Tibial nerve (tissue), 4 donors: ENCODE measurements at regions not wholly inside any gene's neighbourhood (a gene's known extent, or its start where the extent isn't known, plus 50 kb on each side); places are given as distances from the start of the nearest gene placed in this dataset.

ENCODE experiments used
- CTCF ChIP-seq, 5 experiments: fragments of 200-600 bp in 3 of 5; fragments of 450-650 bp in 2 of 5; sonication (generic) in 3 of 5; IDR thresholded peaks; one replicate each; pipeline ENCODE4 v1.5.1; 2016 to 2019; ENCODE audit warnings: antibody characterized with exemption in 5 of 5, mild to moderate bottlenecking in 3 of 5, moderate library complexity in 2 of 5
- EP300 ChIP-seq, 2 donors: sonication (generic); formaldehyde crosslinking; IDR thresholded peaks; one replicate each; pipeline ENCODE4 v1.6.1; 2017; ENCODE audit warnings: antibody characterized with exemption in 2 of 2, mild to moderate bottlenecking in 1 of 2
- POLR2A ChIP-seq, 2 donors: fragments of 450-650 bp; IDR thresholded peaks; one replicate each; pipeline ENCODE4 v1.6.1; 2017; ENCODE audit warnings: antibody characterized with exemption in 2 of 2, mild to moderate bottlenecking in 2 of 2, moderate library complexity in 2 of 2

GRCh38 chr12:128012110-128012509 is 254.9 kb upstream of the TMEM132C start:
- TF ChIP-seq CTCF (IDR thresholded peaks at IDR 0.05): no peak
- TF ChIP-seq EP300 (IDR thresholded peaks at IDR 0.05): no peak
- no peak for TF ChIP-seq POLR2A (IDR thresholded peaks at IDR 0.05)
